AG09309 (cell line): ENCODE measurements at regions not wholly inside any gene's neighbourhood (a gene's known extent, or its start where the extent isn't known, plus 50 kb on each side); places are given as distances from the start of the nearest gene placed in this dataset.

Experiments used
- DNase-seq: peaks from one replicate; pipeline ENCODE4 v3.0.0-alpha.2; 2010; ENCODE audit warnings: low read depth
- H3K4me3 ChIP-seq: 2 replicates; pipeline ENCODE4 v1.5.1; 2011; ENCODE audit warnings: mild to moderate bottlenecking, low read depth, low read length, moderate library complexity; ENCODE audit not compliant: control insufficient read depth
- CTCF ChIP-seq: IDR thresholded peaks from 2 replicates; pipeline ENCODE4 v1.5.1; 2011; ENCODE audit warnings: mild to moderate bottlenecking, low read depth, low read length, inconsistent platforms; ENCODE audit not compliant: insufficient read depth, control insufficient read depth; ENCODE audit errors: missing control alignments

DNA sequence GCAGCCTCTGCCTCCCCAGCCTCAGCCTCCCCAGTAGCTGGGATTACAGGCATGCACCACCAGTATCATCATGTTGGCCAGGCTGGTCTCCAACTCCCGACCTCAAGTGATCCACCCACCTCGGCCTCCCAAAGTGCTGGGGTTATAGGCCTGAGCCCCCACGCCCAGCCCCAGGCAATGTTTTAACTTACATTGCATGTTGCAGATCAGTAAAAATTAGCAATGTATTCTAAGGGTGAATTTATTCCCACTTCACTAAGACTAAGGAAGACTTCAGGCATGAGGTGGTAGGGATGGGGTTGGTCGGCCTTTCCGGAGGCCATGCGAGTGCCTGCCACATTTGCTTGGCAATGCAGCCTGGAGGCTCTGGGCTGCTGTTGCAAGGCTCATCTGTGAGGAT is 66.8 kb upstream of the JDP2 start:
- H3K4me3 ChIP-seq = no peak overlapping the region
- no peak for DNase-seq
- no peak for TF ChIP-seq CTCF

DNA sequence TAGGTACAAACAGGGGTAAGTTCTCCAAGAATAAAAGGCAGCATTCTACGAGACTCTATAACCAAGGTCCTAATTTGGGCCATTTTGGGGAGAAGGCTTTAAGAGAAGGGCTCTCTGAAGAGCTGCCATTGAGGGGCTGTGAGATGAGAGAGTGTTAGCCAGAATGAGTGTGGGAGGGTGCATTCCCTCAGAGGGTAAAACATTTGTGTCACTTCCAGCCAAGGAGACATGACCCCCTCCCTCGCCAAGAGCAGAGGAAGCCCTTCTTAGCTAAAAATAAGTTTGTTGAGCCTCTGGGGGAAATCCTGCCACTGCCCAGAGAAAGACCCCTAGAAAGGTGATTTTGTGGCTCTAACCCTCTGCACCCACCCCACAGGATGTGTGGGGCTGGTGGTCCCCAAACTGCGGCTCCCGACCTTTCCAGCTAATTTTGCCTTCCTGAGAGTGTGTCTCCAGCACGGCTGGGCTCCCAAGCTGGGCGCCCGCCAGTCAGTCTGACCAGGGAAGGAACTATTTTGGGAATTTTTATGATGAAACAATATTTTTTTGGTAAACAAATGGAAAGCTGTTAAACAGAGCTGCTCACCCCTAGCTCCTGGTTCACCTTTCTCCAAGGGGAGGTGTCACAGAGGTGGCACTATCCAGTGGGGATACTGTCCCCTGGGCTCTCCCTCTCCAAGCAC is 65.9 kb upstream of the JDP2 start:
- no peak for TF ChIP-seq CTCF
- DNase-seq = no peak
- H3K4me3 ChIP-seq = no peak overlapping the region

DNA sequence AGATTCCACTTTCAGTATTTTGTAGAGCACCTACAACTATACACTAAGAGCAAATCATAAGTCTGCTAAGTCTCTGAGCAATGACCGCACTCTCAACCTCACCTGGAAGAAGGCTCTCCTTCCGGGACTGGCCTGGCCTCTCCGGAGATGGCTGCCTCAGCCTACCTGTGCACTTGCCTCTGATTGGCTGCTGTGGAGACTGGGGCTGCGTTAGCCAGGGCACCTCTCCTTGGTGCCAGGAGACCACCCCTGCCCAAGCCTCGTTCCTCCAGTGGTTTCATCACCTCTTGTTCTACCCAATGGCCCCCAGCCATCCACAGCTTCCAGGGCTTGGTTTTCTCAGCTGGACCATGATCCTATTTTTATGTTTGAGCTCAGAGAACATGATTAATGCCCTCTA is 64.7 kb upstream of the JDP2 start:
- no peak for TF ChIP-seq CTCF
- no peak overlapping the region for H3K4me3 ChIP-seq
- DNase-seq = no peak

DNA sequence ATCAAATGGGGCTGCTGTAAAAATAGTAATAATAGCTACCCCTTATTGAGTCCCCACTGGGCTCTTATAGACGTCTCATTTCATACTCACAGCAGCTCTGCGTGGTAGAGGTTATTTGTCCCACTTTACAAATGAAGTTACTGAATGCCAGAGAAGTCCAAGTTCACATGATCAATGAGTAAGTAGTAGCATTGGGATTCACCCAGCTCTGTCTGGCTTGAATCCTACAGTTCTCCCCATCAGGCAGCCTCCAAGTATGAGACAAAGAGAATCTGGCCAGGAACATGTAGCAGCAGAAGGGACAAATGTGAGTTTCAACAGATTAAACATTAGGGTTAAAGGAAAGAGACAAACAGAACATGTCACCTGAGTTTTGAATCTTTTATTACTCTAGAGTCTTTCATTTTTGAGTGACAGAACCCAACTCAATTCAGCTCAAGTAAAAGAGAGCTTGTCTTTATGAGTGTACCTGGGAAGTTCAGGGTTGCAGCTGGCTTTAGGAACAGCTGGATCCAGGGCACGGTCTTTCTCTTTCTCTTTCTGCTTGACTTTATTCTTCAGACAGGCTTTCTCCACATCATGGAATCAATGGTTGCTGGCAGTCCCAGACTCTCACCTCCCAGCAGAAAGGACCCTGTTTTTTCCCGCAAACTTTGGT is 64.1 kb upstream of the JDP2 start:
- DNase-seq = no peak
- H3K4me3 ChIP-seq = no peak overlapping the region
- TF ChIP-seq CTCF = no peak

GRCh38 chr14:75365116-75365515 is 62.7 kb upstream of the JDP2 start:
- no peak for DNase-seq
- no peak for TF ChIP-seq CTCF
- H3K4me3 ChIP-seq = no peak overlapping the region

DNA sequence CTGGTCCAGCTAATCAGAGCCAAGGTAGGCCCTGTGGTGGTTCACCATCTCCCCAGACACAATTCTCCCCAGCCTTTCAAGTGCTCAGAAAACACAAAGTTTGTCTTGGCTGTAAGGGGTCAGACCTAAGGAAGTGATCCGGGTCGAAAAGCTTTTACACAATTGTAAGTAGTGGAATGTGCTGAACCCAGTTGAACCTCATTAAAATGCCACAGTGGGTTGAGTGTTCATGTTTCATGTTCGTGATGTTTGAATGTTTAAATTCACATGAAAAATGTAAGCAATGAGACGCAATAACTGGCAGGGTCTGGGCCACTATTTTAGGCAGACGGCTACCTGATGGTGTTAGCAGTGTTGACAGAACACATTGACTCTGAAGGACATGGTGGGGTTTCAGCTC is 60.9 kb upstream of the JDP2 start:
- TF ChIP-seq CTCF = no peak
- no peak overlapping the region for H3K4me3 ChIP-seq
- no peak for DNase-seq
